HG03039 (cell line): ENCODE measurements at regions not wholly inside any gene's neighbourhood (a gene's known extent, or its start where the extent isn't known, plus 50 kb on each side); places are given as distances from the start of the nearest gene placed in this dataset.

Source experiments
- ATAC-seq: cut with Tn5 transposase; IDR thresholded peaks from one replicate; pipeline ENCODE4 v1.9.1; 2021; ENCODE audit warnings: mild to moderate bottlenecking, moderate library complexity; ENCODE audit not compliant: unreplicated experiment

DNA sequence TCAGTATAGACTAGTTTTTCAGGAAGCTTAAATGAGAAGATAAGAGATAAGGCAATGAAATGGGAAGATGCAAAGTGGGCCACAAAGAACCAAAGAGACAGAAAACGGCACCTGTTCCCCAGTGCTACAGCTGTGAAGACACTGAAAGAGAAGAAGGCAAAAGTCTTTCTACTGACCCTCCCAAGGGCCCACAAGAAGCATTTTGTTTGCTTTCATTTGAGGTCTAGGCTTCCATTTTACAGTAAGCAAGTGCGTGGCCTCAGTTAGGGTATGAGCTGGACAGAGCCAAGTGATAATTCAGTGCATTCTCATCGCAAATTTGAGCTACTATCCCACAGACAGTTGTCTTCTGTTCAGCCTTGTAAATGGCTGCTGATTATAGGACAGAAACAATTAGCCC is 53.4 kb upstream of the STK17B start:
- ATAC-seq = no peak

DNA sequence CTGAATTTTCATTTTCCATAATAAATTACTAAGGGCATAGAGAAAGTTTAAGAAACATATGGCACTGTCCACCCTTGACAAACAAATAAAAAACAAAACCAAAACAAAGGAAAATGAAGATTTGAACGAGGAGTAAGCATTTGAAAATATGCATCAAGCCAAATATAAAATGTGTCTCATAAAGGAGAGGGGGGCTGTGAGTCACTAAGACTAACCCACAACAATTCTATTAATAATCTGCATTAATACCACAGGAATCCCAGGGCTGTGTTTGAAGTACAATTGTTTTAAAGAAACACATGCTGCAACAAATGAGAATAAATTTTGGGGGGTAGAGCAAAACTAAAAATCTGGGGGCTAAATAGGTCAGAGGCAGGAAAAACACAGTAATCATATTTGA is 53.8 kb upstream of the STK17B start:
- ATAC-seq = no peak

DNA sequence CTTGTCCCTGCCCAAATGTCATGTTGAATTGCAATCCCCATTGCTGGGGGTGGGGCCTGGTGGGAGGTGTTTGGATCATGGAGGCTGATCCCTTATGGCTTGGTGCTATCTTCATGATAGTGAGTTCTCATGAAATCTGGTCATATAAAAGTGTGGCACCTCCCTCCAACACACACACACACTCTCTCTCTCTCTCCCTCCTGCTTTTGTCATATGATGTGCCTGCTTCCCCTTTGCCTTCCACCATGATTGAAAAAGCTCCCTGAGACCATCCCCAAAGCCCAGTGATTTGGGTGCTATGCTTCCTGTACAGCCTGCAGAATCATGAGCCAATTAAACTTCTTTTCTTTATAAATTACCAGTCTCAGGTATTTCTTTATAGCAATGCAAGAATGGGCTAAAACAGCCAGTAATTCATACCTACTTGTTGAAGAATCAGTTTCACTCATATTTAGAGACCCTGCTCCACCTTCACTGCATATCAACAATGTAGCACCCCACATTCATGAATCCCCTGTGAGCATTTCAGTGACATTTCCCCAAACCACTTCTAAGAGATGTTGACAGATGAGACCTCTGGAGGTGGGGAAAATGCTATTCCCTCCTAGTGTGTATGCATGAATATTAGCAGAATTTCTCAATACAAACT is 54.8 kb upstream of the STK17B start:
- ATAC-seq = no peak

DNA sequence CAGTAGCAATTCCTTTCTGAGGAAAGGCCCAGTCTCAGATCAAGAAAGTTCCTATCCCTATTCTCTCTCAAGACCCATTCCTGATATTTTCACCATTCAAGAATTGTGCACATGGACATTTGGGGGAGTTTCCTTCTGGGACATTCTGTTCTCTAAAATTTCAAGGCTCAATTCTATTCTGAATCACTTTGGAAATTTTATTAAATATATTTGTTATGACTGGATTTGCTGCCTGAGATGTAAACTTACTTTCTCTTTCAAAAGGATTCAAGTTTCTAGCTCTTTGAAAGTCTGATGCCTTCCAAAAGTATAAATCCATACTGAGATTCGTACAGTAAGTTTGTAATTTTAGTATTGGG is 55.3 kb upstream of the STK17B start:
- ATAC-seq = no peak

DNA sequence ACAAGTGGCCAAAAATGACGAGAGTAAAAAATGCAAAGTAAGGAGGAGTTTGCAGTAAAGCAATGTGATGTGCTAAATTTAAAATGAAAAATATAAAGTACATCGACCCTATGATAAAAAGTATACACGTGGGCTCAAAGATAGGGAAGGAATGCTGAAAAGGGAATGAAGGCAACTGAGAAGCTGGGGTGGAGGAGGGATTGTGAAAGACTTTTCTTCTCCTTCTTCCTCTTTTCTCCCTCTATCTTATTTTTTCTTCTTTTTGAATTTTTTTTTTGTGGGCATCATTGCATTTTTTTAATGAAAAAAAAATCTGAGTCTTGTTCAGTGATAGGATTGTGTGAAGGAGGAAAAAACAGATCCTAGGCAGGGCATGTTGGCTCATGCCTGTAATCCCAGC is 57.6 kb upstream of the STK17B start:
- no peak for ATAC-seq

DNA sequence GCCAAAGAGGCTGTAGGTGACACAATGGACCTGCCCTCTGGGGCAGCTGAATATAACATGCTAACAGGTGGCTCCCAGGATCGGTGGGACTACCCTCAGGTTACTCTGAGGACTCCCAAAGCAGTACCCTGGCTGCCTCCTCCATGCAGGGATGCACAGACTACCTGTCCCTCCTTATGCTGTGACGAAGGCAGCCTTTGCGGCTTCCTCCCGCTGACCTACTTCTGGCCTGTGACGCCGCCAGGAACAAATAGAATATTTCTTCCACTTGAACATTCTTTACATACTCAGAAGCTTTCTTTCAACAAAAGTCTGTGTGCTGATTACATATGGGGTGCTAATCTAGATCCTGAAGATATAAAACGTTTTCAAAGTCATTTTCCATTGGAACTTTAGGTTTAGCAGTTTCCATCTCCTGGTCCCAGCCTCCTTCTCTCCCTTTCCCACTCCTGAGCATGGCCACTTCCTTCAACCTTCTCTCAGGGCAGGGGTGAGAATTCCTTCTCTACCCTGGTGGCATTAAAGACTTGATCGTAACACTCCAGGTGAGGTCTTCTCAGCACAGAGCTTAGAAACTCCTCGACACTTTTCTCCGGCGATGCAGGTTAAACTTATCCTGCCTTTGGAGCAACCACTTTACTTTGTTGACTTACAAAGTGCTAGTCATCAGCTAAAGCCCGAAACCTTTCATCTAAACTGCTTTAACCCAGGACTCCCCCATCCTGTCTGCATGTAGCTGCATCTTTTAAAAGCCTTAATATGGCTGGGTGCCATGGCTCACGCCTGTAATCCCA is 58.9 kb upstream of the STK17B start:
- no peak for ATAC-seq

DNA sequence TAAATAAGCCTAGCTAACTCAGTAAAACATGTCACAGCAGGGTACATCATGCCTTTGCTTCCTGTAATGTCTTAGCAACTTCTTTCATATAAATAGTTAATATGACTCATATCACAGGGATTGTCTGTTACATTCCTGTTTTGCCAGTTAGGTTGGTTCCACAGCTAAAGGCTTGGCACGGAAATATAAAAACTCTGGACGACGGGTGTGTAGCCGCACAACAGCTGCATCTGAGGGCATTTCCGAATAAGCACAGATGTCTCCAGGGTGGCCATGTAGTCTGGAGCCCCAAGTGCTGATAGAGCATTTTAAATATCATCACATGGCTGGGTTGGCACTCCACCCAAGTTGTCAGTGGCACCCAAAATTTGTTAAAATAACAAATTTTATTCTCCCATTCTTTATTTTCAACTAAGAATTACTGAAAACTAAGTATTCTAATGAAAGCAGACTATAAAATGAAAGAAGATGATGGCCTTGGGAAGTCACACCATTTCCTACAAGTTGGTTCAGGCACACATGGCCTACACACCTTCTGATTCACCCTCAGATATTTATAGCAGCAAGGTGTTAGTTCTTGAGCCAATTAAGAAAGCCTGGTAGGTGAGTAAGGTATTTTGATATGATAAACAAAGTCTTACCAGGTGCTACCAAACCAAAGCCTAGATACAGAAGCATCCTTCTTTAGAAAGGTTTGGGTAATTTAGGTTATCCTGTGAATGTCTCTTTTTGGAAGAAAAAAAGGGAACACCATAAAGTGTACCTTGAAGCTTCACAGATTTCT is 61.8 kb upstream of the STK17B start:
- ATAC-seq = peak; percentile 7

DNA sequence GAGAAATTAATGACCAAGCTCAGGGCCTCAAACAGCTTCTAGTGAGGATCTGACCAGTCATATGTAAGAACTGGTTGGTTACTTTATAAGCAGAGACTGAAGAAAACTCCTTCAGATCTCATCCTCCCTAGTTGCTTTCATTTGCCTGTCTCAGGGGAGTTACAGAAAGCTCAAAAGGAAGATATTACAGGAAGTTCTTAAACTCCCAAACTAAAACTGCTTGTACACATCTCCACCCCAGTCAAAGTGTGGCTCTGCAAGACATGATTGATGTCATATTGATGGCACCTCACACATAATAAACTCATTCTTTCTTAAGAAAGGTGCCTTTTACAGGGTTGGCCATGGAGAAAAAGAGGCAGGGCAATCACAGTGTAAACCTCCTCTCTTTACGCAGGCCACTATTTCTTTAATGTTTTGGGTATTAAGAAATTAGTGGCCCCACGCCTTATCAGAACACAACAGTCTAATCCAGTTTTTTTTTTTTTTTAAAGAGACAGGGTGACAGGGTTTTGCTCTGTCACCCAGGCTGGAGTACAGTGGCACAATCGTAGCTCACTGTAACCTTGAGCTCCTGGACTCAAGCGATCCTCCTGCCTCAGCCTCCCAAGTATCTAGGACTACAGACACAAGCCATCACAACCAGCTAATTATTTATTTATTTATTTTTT is 62.6 kb upstream of the STK17B start:
- ATAC-seq = peak; percentile 67

DNA sequence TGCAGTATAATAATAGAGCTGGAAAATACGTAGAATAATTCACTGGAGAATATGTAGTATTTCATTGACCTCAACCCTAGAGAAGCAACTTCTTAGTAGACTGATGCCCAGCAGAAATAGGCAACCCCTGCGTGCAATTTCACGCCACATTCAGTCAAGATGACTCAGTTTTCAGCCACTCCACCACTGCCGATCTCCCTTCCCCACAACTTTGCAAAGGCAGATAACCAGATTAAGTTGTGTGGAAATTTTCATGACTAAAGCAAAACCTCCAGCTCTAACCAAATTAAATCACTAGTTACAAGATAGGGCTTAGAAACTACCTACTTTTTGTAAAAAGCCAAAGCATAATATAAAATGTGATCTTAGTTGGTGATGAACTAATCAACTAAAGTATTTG is 63.3 kb upstream of the STK17B start:
- ATAC-seq = peak; percentile 41

DNA sequence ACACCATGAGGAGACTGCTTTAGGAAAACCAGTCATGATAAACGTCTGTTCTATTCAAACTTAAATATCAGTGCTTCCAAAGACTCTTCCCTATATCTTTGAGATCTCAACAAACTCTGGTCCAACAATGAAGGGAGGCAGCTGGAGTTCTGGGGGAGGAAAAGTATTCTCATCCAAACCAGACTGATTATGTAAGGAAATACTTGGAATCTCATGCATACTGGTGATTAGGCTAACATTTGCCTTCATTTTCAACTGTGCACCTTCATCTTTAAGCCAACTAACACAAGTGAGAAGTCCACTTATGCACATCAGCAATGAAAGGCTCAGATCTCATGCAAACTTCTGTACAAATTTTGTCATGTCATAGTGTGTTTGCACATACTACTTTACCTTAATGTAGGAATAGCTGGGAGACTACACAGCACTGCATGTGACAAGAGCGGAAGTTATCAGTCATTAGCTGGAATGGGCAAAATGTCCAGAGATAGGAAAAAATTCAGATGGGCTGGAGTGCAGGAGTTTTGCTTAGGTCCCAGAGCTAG is 67.5 kb upstream of the STK17B start:
- ATAC-seq = no peak

DNA sequence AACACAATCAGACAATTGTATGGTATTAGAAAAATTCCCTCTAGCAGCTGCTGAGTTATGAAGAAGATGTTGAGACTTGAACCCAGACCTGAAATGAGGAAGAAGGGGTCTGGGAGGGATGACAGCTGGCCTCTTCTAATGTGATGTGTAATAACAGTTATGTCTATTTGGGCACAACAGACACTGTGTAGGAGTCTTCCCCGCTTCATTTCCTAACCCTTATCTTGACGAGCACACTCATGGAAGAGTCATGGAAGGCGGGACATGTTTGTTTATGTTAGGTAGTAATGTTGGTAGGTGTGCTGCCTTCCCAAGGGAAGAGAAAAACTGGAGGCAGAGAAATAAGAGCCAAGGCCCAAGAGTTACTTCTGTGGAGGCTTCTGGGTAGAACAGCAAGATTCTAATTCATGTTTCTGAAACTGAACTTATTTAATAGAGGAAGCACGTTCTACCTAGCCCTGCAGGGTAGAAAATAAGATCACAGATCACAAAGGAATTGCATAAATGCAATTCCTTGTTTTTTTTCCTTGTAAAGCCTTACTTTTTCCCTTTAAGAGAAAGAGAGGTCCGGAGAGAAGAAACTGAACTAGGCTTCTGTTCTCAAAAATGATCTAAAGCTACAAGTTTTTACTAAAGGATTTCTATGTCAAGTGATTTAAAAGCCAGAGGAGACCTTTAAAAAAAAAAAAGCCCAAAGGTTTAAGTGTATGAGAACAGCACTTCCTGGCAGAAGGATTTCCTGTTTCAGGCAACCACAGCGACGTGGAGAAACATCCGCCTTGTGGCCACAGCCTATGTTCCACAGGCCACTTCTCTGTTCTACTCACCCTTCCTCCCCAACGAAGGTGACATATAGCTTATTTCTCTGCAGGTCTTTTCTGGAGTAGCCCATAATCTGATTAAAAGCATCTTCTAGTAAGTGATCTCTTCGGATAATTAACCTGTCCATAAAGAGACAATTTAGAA is 68.5 kb upstream of the STK17B start:
- peak; percentile 80 for ATAC-seq

DNA sequence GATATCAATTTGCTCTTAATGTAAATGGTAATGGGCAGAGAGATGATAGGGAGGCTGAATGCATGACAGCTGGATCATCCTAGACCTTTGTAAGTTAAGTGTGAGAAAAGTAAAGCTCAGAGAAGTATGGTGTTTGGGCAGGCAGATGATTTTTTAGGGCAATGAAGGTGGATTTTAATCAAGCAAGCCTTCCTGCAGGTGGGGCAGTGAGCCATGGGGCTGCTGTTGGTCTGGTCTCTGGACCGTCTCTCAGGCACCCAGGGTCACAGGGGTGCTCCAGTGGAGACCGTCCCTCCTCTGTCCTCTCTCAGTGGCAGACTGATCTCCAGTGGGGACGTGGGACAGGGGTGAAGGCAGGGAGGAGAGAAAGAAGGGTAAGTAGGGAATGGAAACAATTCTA is 69.8 kb upstream of the STK17B start:
- no peak for ATAC-seq

DNA sequence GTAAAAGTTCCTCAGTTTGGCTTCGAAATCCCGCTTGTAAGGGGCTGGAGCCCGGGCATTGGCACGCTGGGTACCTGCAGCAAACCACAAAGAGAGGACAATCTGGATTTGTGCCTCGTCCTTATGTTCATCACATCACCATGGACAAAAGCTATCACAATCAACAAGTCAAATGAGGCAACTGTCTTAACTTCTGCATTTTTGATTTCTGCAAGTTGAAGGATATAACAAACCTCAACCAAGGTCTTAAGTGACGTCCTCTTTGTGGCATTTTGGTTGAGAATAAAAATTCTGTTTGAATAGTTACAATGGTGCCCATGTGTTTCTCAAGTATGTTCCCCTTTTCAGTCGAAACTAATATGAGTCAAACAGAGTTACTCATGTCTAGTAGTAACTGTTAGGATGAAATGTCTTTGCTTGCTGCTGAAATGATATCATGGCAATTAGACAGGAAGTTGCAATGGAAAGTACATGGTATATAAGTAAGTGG is 70.8 kb upstream of the STK17B start:
- peak; percentile 82 for ATAC-seq

DNA sequence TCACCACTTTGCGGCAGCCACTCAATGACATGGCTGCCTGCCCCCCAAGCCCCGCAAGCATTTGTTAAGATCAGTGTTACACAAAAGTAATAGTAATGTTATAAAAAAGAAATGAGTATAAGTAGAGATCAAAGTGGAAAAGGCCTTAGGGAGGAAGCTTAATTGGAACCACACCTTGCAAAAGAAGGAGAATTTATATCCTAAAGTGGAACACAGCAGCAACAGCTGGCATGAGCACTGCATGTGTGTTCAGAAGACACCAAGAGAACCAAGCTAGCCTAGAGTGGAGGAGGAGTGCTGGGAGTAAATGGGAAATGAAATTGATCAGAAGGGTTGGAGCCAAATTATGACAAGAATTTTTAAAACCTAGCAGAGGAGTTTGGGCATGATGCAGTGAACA is 73.1 kb upstream of the STK17B start:
- ATAC-seq = no peak

DNA sequence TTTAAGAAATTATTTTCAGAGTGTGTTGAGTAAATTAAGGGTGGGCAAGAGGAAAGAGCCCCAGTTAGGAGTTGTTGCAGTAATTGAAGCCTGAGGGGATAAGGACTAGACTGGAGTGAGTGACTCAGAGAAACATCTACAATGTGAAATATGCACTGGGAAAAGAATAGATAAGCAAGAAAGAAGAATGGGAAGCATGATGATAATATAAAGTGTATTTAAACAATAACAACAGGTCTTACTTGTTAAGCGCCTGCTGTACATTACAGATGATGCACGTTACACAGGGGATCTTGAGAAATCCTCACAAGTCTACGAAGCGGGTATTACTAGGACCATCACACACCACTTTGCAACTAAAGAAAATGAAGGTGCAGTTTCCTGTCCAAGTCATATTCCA is 73.6 kb upstream of the STK17B start:
- no peak for ATAC-seq

DNA sequence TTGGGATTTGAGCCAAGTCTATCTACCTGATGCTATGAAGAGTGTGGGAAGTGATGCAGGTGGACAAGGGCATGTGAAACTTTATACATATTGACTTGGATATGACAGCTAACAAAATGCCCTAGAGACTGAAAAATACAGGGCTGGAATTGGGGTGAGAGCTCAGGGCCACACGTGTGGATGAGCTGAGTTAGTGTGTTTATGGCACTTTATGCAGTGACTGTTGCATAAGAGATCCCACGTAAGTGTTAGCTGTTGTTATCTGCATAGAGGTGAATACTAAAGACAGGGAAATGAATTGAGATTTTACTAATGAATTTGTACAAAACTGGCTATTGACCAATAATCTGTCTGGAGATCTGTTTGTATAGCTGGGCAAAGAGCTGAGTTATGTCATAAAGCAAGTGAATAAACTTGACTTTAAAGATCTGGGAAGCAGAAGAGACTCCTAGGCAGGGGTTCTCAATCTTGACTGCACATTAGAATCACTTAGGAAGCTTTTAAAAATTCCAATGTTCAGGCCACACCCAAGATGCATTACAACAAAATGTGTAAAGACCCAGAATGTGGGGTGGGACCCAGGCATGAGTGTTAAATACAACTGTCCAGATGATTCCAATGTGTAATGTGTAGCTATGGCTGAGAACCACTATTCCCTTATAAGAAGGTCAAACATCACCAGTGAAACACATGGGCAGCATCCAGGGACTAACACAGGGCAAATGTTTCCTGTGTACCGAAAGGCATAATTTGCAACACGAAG is 74.2 kb upstream of the STK17B start:
- no peak for ATAC-seq

DNA sequence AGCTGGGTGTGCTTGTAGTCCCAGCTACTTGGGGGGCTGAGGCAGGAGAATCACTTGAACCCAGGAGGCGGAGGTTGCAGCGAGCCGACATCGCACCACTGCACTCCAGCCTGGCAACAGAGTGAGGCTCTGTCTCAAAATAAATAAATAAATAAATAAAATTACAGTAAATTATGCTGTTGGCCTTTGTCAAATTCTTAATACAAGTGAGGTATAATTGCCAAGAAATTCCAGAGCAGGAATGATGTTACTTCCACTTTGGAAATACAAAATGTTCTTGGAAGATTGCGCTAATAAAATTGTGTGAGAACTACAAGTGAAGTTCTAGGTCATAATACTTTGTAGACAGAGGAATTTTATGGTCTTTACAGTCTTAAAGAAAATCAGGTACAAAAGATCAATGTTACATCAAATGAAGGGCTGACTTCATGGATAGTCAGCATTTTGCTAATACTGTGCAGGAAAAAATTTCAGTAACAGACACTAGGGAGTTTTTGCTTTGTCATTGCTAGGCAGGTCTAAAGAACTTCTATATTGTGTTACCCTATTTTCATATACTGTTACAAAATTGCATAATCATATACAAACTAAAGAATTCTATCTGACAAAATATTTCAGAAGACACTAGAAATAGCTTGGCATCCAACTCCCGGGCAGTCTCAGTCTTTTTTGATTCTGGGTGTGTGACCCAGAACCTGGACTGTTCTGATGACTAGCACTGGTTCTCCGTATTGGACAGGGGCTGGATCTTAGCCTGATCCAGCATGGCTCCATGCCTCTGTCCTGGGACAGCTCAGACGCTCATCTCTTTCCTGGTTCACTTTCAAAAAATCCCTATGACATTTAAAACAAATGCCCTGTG is 76.0 kb upstream of the STK17B start:
- no peak for ATAC-seq

DNA sequence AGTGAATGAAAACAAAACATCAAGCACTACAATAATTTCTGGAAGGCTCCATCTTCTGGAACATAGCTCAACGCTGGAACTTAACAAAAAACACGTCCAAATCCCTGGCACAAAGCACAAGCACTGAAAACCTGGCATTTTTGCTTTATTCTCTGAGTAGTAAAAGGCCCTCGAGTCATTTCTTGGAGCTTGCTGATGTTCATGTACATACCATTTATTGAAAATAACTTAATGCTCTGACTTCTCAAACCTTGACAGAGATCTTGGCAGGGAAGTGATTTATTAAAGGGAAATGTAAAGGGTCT is 76.5 kb upstream of the STK17B start:
- ATAC-seq = no peak
